ENCODE measurements at regions not wholly inside any gene's neighbourhood (a gene's known extent, or its start where the extent isn't known, plus 50 kb on each side); places are given as distances from the start of the nearest gene placed in this dataset.

DNA sequence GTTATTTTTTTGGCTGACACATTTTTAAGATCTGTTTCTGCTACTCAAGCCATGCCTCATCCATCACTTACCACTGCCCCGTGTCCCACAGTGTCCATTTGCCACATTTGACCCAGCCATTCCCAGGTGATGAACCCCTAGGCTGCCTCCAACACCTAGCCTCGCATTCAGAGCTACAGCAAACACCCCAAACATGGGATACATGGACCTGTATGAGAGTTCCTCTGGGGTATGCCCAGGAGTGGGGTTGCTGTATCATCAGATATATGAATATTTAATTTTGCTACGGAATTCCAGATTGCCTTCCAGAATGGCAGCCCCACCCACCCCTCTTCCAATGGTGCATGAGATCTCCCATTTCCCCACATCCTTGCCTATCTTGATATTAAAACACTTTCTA, 190.1 kb upstream of the RNF32 start:
- no TSS peak for BruUV-seq (replicated peaks)
- TF ChIP-seq, protein P1, sequence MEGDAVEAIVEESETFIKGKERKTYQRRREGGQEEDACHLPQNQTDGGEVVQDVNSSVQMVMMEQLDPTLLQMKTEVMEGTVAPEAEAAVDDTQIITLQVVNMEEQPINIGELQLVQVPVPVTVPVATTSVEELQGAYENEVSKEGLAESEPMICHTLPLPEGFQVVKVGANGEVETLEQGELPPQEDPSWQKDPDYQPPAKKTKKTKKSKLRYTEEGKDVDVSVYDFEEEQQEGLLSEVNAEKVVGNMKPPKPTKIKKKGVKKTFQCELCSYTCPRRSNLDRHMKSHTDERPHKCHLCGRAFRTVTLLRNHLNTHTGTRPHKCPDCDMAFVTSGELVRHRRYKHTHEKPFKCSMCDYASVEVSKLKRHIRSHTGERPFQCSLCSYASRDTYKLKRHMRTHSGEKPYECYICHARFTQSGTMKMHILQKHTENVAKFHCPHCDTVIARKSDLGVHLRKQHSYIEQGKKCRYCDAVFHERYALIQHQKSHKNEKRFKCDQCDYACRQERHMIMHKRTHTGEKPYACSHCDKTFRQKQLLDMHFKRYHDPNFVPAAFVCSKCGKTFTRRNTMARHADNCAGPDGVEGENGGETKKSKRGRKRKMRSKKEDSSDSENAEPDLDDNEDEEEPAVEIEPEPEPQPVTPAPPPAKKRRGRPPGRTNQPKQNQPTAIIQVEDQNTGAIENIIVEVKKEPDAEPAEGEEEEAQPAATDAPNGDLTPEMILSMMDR (conservative IDR thresholded peaks at IDR 0.05; ENCODE audit: low read depth, low read length) = no peak
- TF ChIP-seq EZH2 (IDR thresholded peaks at IDR 0.05; ENCODE audit: borderline replicate concordance, low read depth, low read length, poor library complexity, severe bottlenecking) = no peak
- intact Hi-C loops (cut with micrococcal nuclease; ENCODE audit: unreplicated experiment) = no loop called here
- Histone ChIP-seq H3K4me1 (ENCODE audit: insufficient read depth, low read length, poor library complexity, severe bottlenecking) (no peaks in the 10 kb centered on the region), H3K27me3 (replicated peaks; ENCODE audit: insufficient read depth, low read depth, low read length, poor library complexity) (peaks cover 51% of the 10 kb centered on the region), H3K4me3 (ENCODE audit: low read depth, low read length, poor library complexity, severe bottlenecking) (no peak overlapping the region), H3K36me3 (ENCODE audit: insufficient read depth, low read length, poor library complexity, severe bottlenecking) (no peaks in the 10 kb centered on the region), H3K27ac (ENCODE audit: low read depth, low read length, poor library complexity, severe bottlenecking) (no peak overlapping the region), H3K9me3 (ENCODE audit: low read depth, low read length, poor library complexity, severe bottlenecking) (no peaks in the 10 kb centered on the region)
- CTCF ChIA-PET = no interaction called here
- POLR2A ChIA-PET (ENCODE audit: low non-redundant PET) = no interaction called here
- no peak for DNase-seq (ENCODE audit: low spot score)

DNA sequence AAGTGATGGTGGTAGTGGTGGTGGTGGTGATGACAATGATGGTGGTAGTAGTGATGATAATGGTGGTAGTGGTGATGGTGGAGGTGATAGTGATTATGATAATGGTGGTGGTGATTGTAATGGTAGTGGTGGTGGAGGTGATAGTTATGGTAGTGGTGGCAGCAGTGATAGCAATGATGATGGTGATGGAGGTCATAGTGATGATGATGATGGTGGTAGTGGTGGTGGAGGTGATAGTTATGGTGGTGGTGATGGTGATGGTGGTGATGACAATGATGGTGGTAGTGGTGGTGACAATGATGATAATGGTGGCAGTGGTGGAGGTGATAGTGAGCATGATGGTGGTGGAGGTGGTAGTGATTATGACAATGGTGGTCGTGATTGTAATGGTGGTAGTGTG, 191.7 kb upstream of the RNF32 start:
- H3K4me3 ChIP-seq (ENCODE audit: low read depth, low read length, poor library complexity, severe bottlenecking) = no peak overlapping the region
- CTCF ChIA-PET = no interaction called here
- intact Hi-C loops (cut with micrococcal nuclease; ENCODE audit: unreplicated experiment) = no loop called here
- no peak overlapping the region for H3K27ac ChIP-seq (ENCODE audit: low read depth, low read length, poor library complexity, severe bottlenecking)
- TF ChIP-seq EZH2 (IDR thresholded peaks at IDR 0.05; ENCODE audit: borderline replicate concordance, low read depth, low read length, poor library complexity, severe bottlenecking) = no peak
- TF ChIP-seq, protein P1 (conservative IDR thresholded peaks at IDR 0.05; ENCODE audit: low read depth, low read length) = no peak
- H3K27me3 ChIP-seq (replicated peaks; ENCODE audit: insufficient read depth, low read depth, low read length, poor library complexity) = peaks cover 36% of the 10 kb centered on the region
- H3K4me1 ChIP-seq (ENCODE audit: insufficient read depth, low read length, poor library complexity, severe bottlenecking) = no peaks in the 10 kb centered on the region
- no peak for DNase-seq (ENCODE audit: low spot score)
- BruUV-seq (replicated peaks) = no TSS peak
- H3K9me3 ChIP-seq (ENCODE audit: low read depth, low read length, poor library complexity, severe bottlenecking) = no peaks in the 10 kb centered on the region
- POLR2A ChIA-PET (ENCODE audit: low non-redundant PET) = no interaction called here
- no peaks in the 10 kb centered on the region for H3K36me3 ChIP-seq (ENCODE audit: insufficient read depth, low read length, poor library complexity, severe bottlenecking)

GRCh38 chr7:156446990-156447389, 193.6 kb upstream of the RNF32 start:
- BruUV-seq (replicated peaks) = no TSS peak
- H3K4me3 ChIP-seq (ENCODE audit: low read depth, low read length, poor library complexity, severe bottlenecking) = no peak overlapping the region
- no peaks in the 10 kb centered on the region for H3K36me3 ChIP-seq (ENCODE audit: insufficient read depth, low read length, poor library complexity, severe bottlenecking)
- TF ChIP-seq EZH2 (IDR thresholded peaks at IDR 0.05; ENCODE audit: borderline replicate concordance, low read depth, low read length, poor library complexity, severe bottlenecking) = no peak
- TF ChIP-seq, protein P1 (conservative IDR thresholded peaks at IDR 0.05; ENCODE audit: low read depth, low read length) = no peak
- peaks cover 28% of the 10 kb centered on the region for H3K27me3 ChIP-seq (replicated peaks; ENCODE audit: insufficient read depth, low read depth, low read length, poor library complexity)
- no peaks in the 10 kb centered on the region for H3K9me3 ChIP-seq (ENCODE audit: low read depth, low read length, poor library complexity, severe bottlenecking)
- POLR2A ChIA-PET (ENCODE audit: low non-redundant PET) = no interaction called here
- DNase-seq (ENCODE audit: low spot score) = no peak
- CTCF ChIA-PET = no interaction called here
- no peaks in the 10 kb centered on the region for H3K4me1 ChIP-seq (ENCODE audit: insufficient read depth, low read length, poor library complexity, severe bottlenecking)
- intact Hi-C loops (cut with micrococcal nuclease; ENCODE audit: unreplicated experiment) = no loop called here
- H3K27ac ChIP-seq (ENCODE audit: low read depth, low read length, poor library complexity, severe bottlenecking) = no peak overlapping the region
